Thyroid gland (tissue), 4 donors: ENCODE measurements at regions not wholly inside any gene's neighbourhood (a gene's known extent, or its start where the extent isn't known, plus 50 kb on each side); places are given as distances from the start of the nearest gene placed in this dataset.

Experiments used
- POLR2A ChIP-seq, 2 donors: fragments of 450-650 bp; IDR thresholded peaks; one replicate each; pipeline ENCODE4 v1.6.1; 2017; ENCODE audit warnings: antibody characterized with exemption in 2 of 2, mild to moderate bottlenecking in 2 of 2, moderate library complexity in 1 of 2
- TF ChIP-seq, protein P1 (sequence below), 6 experiments: fragments of 200-600 bp in 3 of 6; fragments of 450-650 bp in 3 of 6; sonication (generic) in 3 of 6; IDR thresholded peaks; one replicate each; pipeline ENCODE4 v1.5.1; 2016 to 2019; ENCODE audit warnings: antibody characterized with exemption in 6 of 6, mild to moderate bottlenecking in 2 of 6, inconsistent platforms in 1 of 6, moderate library complexity in 1 of 6

DNA sequence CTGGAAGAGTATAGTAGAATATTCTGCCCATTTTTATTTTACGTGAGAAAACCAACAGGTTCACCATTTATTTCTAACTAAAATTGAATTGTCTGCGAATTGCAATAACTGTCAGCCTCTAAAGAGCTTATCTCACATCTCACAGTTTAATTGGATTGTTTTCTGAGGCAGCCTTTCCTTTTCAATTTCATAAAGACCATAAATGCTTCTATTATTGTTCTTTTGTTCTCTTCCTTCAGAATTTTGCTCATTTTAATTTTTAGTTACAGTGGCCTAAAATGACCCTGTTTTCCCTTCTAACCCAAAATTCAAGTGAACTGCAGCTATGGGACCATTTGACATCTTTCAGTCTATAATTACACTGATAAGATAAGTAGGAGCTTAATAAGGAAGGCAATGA lies 147.6 kb downstream of the KLHL28 start:
- TF ChIP-seq, protein P1, sequence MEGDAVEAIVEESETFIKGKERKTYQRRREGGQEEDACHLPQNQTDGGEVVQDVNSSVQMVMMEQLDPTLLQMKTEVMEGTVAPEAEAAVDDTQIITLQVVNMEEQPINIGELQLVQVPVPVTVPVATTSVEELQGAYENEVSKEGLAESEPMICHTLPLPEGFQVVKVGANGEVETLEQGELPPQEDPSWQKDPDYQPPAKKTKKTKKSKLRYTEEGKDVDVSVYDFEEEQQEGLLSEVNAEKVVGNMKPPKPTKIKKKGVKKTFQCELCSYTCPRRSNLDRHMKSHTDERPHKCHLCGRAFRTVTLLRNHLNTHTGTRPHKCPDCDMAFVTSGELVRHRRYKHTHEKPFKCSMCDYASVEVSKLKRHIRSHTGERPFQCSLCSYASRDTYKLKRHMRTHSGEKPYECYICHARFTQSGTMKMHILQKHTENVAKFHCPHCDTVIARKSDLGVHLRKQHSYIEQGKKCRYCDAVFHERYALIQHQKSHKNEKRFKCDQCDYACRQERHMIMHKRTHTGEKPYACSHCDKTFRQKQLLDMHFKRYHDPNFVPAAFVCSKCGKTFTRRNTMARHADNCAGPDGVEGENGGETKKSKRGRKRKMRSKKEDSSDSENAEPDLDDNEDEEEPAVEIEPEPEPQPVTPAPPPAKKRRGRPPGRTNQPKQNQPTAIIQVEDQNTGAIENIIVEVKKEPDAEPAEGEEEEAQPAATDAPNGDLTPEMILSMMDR (IDR thresholded peaks at IDR 0.05) = no peak
- no peak for TF ChIP-seq POLR2A (IDR thresholded peaks at IDR 0.05)
